Breast epithelium (tissue), 4 donors: ENCODE measurements at regions not wholly inside any gene's neighbourhood (a gene's known extent, or its start where the extent isn't known, plus 50 kb on each side); places are given as distances from the start of the nearest gene placed in this dataset.
"Not testable (repeated sequence)": the region's sequence is repeated elsewhere in the genome, so short reads cannot be mapped to it uniquely, and the experiment has no call there.

ENCODE experiments used
- DNase-seq, 2 donors: peaks; one replicate each; pipeline ENCODE4 v3.0.0-alpha.2; 2019; ENCODE audit warnings: low spot score in 2 of 2
- H3K27ac ChIP-seq, 2 donors: fragments of 200-600 bp; sonication (generic) in 1 of 2; one replicate each; pipeline ENCODE4 v1.5.1; 2016 to 2019; ENCODE audit warnings: mild to moderate bottlenecking in 1 of 2
- H3K27me3 ChIP-seq, 2 donors: fragments of 200-600 bp; sonication (generic) in 1 of 2; one replicate each; pipeline versions ENCODE4 v1.5.1 to v1.6.0; 2017 to 2019; ENCODE audit warnings: control low read depth in 1 of 2, mild to moderate bottlenecking in 1 of 2
- H3K36me3 ChIP-seq: fragments of 200-600 bp; one replicate; pipeline ENCODE4 v1.5.1; 2019
- H3K4me1 ChIP-seq, 2 donors: fragments of 200-600 bp; sonication (generic); one replicate each; pipeline ENCODE4 v1.5.1; 2016 to 2019; ENCODE audit warnings: control low read depth in 1 of 2
- H3K4me3 ChIP-seq, 3 donors: fragments of 200-600 bp; sonication (generic); 1 replicate in 2 of 3; 2 replicates in 1 of 3; pipeline ENCODE4 v1.5.1; 2016 to 2019; ENCODE audit warnings: mild to moderate bottlenecking in 3 of 3, moderate library complexity in 2 of 3
- H3K9me3 ChIP-seq, 2 donors: fragments of 200-600 bp; sonication (generic) in 1 of 2; one replicate each; pipeline ENCODE4 v1.5.1; 2016 to 2019; ENCODE audit warnings: control low read depth in 1 of 2
- CTCF ChIP-seq, 3 donors: fragments of 450-650 bp; IDR thresholded peaks; one replicate each; pipeline ENCODE4 v1.5.1; 2016 to 2017; ENCODE audit warnings: antibody characterized with exemption in 3 of 3, mild to moderate bottlenecking in 3 of 3, moderate library complexity in 3 of 3
- POLR2A ChIP-seq: fragments of 450-650 bp; IDR thresholded peaks from one replicate; pipeline ENCODE4 v1.6.1; 2016; ENCODE audit warnings: antibody characterized with exemption, mild to moderate bottlenecking, moderate library complexity
- POLR2AphosphoS5 ChIP-seq, 3 donors: sonication (generic); formaldehyde crosslinking; IDR thresholded peaks; one replicate each; pipeline ENCODE4 v1.6.1; 2017; ENCODE audit warnings: antibody characterized with exemption in 3 of 3
- intact Hi-C: fragments of 100-400 bp; cut with DNase I; formaldehyde crosslinking; loops from one replicate; pipeline ENCODE4 v1.15.1; 2023; ENCODE audit warnings: low total_unique reads

GRCh38 chr5:143525176-143525575 lies 121.7 kb upstream of the NR3C1 start:
- H3K9me3 ChIP-seq: no peaks in the 10 kb centered on the region
- TF ChIP-seq POLR2AphosphoS5 (IDR thresholded peaks at IDR 0.05): no peak
- TF ChIP-seq POLR2A: no peak
- no peak for TF ChIP-seq CTCF (IDR thresholded peaks at IDR 0.05)
- DNase-seq: no peak
- intact Hi-C loops: no loop called here
- no peaks in the 10 kb centered on the region for H3K36me3 ChIP-seq
- H3K27ac ChIP-seq: no peak overlapping the region
- no peaks in the 10 kb centered on the region for H3K4me1 ChIP-seq
- no peak overlapping the region for H3K4me3 ChIP-seq
- no peaks in the 10 kb centered on the region for H3K27me3 ChIP-seq

- TF ChIP-seq POLR2AphosphoS5 (IDR thresholded peaks at IDR 0.05): no peak
- no peak for TF ChIP-seq POLR2A
- no peak overlapping the region for H3K27ac ChIP-seq
- intact Hi-C loops: no loop called here
- no peak overlapping the region for H3K4me3 ChIP-seq
- H3K4me1 ChIP-seq: no peaks in the 10 kb centered on the region
- no peak for DNase-seq
- no peaks in the 10 kb centered on the region for H3K36me3 ChIP-seq
- no peaks in the 10 kb centered on the region for H3K27me3 ChIP-seq
- H3K9me3 ChIP-seq: no peaks in the 10 kb centered on the region
Observed at GRCh38 chr5:143524338-143524945, 121.0 kb upstream of the NR3C1 start.

- H3K36me3 ChIP-seq: no peaks in the 10 kb centered on the region
- intact Hi-C loops: no loop called here
- H3K27me3 ChIP-seq: no peaks in the 10 kb centered on the region
- DNase-seq: no peak
- H3K9me3 ChIP-seq: no peaks in the 10 kb centered on the region
- H3K4me3 ChIP-seq: no peak overlapping the region
- no peak for TF ChIP-seq CTCF (IDR thresholded peaks at IDR 0.05)
- no peak for TF ChIP-seq POLR2AphosphoS5 (IDR thresholded peaks at IDR 0.05)
- no peak for TF ChIP-seq POLR2A
- no peak overlapping the region for H3K27ac ChIP-seq
- no peaks in the 10 kb centered on the region for H3K4me1 ChIP-seq
Observed at GRCh38 chr5:143521846-143522400, 118.4 kb upstream of the NR3C1 start.

- no peaks in the 10 kb centered on the region for H3K9me3 ChIP-seq
- H3K27ac ChIP-seq: no peak overlapping the region
- no peaks in the 10 kb centered on the region for H3K27me3 ChIP-seq
- H3K4me1 ChIP-seq: no peaks in the 10 kb centered on the region
- no peak for TF ChIP-seq POLR2AphosphoS5 (IDR thresholded peaks at IDR 0.05)
- no peak for TF ChIP-seq CTCF (IDR thresholded peaks at IDR 0.05)
- no peak for TF ChIP-seq POLR2A
- no peaks in the 10 kb centered on the region for H3K36me3 ChIP-seq
- intact Hi-C loops: no loop called here
- H3K4me3 ChIP-seq: no peak overlapping the region
- DNase-seq: no peak
Observed at GRCh38 chr5:143521141-143521540, 117.7 kb upstream of the NR3C1 start.

GRCh38 chr5:143519215-143519614 lies 115.7 kb upstream of the NR3C1 start:
- H3K4me3 ChIP-seq, intact Hi-C loops, H3K9me3 ChIP-seq, H3K27ac ChIP-seq, H3K27me3 ChIP-seq, DNase-seq, H3K4me1 ChIP-seq, H3K36me3 ChIP-seq: not testable (repeated sequence)

- H3K27ac ChIP-seq, H3K27me3 ChIP-seq, intact Hi-C loops, H3K9me3 ChIP-seq, H3K36me3 ChIP-seq, H3K4me1 ChIP-seq, H3K4me3 ChIP-seq, DNase-seq: not testable (repeated sequence)
Observed at GRCh38 chr5:143517824-143518223, 114.3 kb upstream of the NR3C1 start.

GRCh38 chr5:143516249-143516648 lies 112.8 kb upstream of the NR3C1 start:
- Histone ChIP-seq H3K4me3 (no peak overlapping the region), H3K9me3 (no peaks in the 10 kb centered on the region), H3K27me3 (no peaks in the 10 kb centered on the region), H3K4me1 (no peaks in the 10 kb centered on the region), H3K36me3 (no peaks in the 10 kb centered on the region), H3K27ac (no peak overlapping the region)
- TF ChIP-seq CTCF (IDR thresholded peaks at IDR 0.05) (no peak), POLR2A (no peak), POLR2AphosphoS5 (IDR thresholded peaks at IDR 0.05) (no peak)
- no peak for DNase-seq
- intact Hi-C loops: no loop called here
